K562 (cell line): ENCODE measurements at regions not wholly inside any gene's neighbourhood (a gene's known extent, or its start where the extent isn't known, plus 50 kb on each side); places are given as distances from the start of the nearest gene placed in this dataset.

Source experiments
- ATAC-seq: fragments of 200-7000 bp; cut with Tn5 transposase; 3 replicates; pipeline ENCODE4 v1.9.1; 2020; ENCODE audit warnings: moderate library complexity
- BruUV-seq: library from RNA; stranded (reverse); fragments of 400-500 nt; replicated peaks from 2 replicates; lab custom pipeline; 2021; lab: Mats Ljungman, UMichigan
- CTCF ChIA-PET: fragments of 300-600 bp; formaldehyde crosslinking; extraction: SDS; loops from one replicate; lab custom pipeline; 2021; ENCODE audit warnings: low intra/inter-chr PET ratio; lab: Yijun Ruan, JAX
- POLR2A ChIA-PET: fragments of 300-600, 350-650 bp; sonication (Branson Sonifier 250); formaldehyde crosslinking; extraction: SDS; loops from one replicate; lab custom pipeline; 2021; ENCODE audit warnings: antibody characterized with exemption, inconsistent platforms; lab: Yijun Ruan, JAX
- DNase-seq, 4 experiments: peaks; one replicate each; pipeline versions ENCODE4 v3.0.0 to v3.0.0-alpha.2; 2011 to 2018; ENCODE audit warnings: low spot score in 3 of 4, mixed read lengths in 3 of 4; ENCODE audit errors: extremely low read depth in 1 of 4
- FAIRE-seq: peaks from 2 replicates; lab custom pipeline; 2011; peaks lifted over from hg19 to GRCh38; lab: Jason Lieb, UNC
- H2AFZ ChIP-seq: 2 replicates; pipeline ENCODE4 v1.6.0; 2011; ENCODE audit warnings: low read depth, low read length, control low read depth, inconsistent platforms
- H3K27ac ChIP-seq: fragments of 200-600 bp; 3 replicates; pipeline ENCODE4 v1.8.0; 2011; ENCODE audit warnings: low read depth, mild to moderate bottlenecking, control low read depth, inconsistent platforms, low read length, moderate library complexity, mixed read lengths; ENCODE audit errors: extremely low read depth
- H3K27me3 ChIP-seq, 2 experiments: fragments of 300-600 bp in 1 of 2; 2 replicates in 1 of 2; 3 replicates in 1 of 2; pipeline versions ENCODE4 v1.6.0 to v1.8.0; 2011; ENCODE audit warnings: inconsistent platforms in 2 of 2, low read length in 2 of 2, mild to moderate bottlenecking in 1 of 2, mixed read lengths in 1 of 2, moderate library complexity in 1 of 2; ENCODE audit not compliant: control insufficient read depth in 2 of 2, insufficient read depth in 2 of 2
- H3K36me3 ChIP-seq: fragments of 300-600 bp; 3 replicates; pipeline ENCODE4 v1.8.0; 2011; ENCODE audit warnings: mild to moderate bottlenecking, low read length, inconsistent platforms; ENCODE audit not compliant: control insufficient read depth, insufficient read depth
- H3K4me1 ChIP-seq, 2 experiments: fragments of 200-600 bp in 1 of 2; replicated peaks in 1 of 2; 2 replicates in 1 of 2; 3 replicates in 1 of 2; pipeline versions ENCODE4 v1.5.1 to v1.8.0; 2011; ENCODE audit warnings: inconsistent platforms in 2 of 2, low read length in 2 of 2, mild to moderate bottlenecking in 1 of 2, mixed read lengths in 1 of 2, moderate library complexity in 1 of 2; ENCODE audit not compliant: control insufficient read depth in 2 of 2, insufficient read depth in 2 of 2
- H3K4me2 ChIP-seq: 2 replicates; pipeline ENCODE4 v1.6.1; 2011; ENCODE audit warnings: low read length, control low read depth, inconsistent platforms, mixed read lengths; ENCODE audit not compliant: insufficient read depth
- H3K4me3 ChIP-seq: fragments of 200-600 bp; sonication (generic), shearing (Covaris generic); 2 replicates; pipeline ENCODE4 v1.5.1; 2016; ENCODE audit warnings: control low read depth, inconsistent platforms
- H3K79me2 ChIP-seq: fragments of 200-600 bp; 3 replicates; pipeline ENCODE4 v1.8.0; 2011; ENCODE audit warnings: low read length, inconsistent platforms; ENCODE audit not compliant: control insufficient read depth, insufficient read depth
- H3K9ac ChIP-seq, 2 experiments: 2 replicates each; pipeline versions ENCODE4 v1.6.0 to v1.6.1; 2011; ENCODE audit warnings: low read depth in 2 of 2, low read length in 2 of 2, control low read depth in 1 of 2, inconsistent platforms in 1 of 2, mild to moderate bottlenecking in 1 of 2, mixed read lengths in 1 of 2; ENCODE audit not compliant: insufficient read depth in 1 of 2
- H3K9me1 ChIP-seq: one replicate; pipeline ENCODE4 v1.6.0; 2011; ENCODE audit warnings: inconsistent platforms, mild to moderate bottlenecking, low read length, moderate library complexity; ENCODE audit not compliant: control insufficient read depth, insufficient read depth
- H3K9me3 ChIP-seq: replicated peaks from 2 replicates; pipeline ENCODE4 v1.5.1; 2011; ENCODE audit warnings: low read depth, low read length, inconsistent platforms; ENCODE audit not compliant: control insufficient read depth, insufficient read depth
- H4K20me1 ChIP-seq: replicated peaks from 2 replicates; pipeline ENCODE4 v1.6.1; 2011; ENCODE audit warnings: low read length, inconsistent platforms, mixed read lengths; ENCODE audit not compliant: control insufficient read depth, insufficient read depth
- CBFA2T2 ChIP-seq: fragments of 450-650 bp; conservative IDR thresholded peaks from 2 replicates; pipeline ENCODE4 v1.6.1; 2017; ENCODE audit warnings: mild to moderate bottlenecking
- CTCFL ChIP-seq: IDR thresholded peaks from 2 replicates; pipeline ENCODE4 v1.6.1; 2011; ENCODE audit warnings: borderline replicate concordance, low read depth, mild to moderate bottlenecking, moderate library complexity, low read length; ENCODE audit not compliant: insufficient read depth, poor library complexity, severe bottlenecking
- EP300 ChIP-seq: IDR thresholded peaks from 2 replicates; pipeline ENCODE4 v1.6.1; 2012; ENCODE audit warnings: low read length, improper control_type of control experiment
- FUS ChIP-seq: fragments of 200-400 bp; formaldehyde crosslinking; optimal IDR thresholded peaks from 2 replicates; pipeline ENCODE3; 2017; ENCODE audit warnings: low read depth, low read length
- HDAC1 ChIP-seq, 2 experiments: fragments of 450-650 bp; IDR thresholded peaks; 2 replicates each; pipeline ENCODE4 v1.6.1; 2016 to 2017; ENCODE audit warnings: inconsistent platforms in 1 of 2, mild to moderate bottlenecking in 1 of 2, moderate library complexity in 1 of 2
- HNRNPL ChIP-seq: fragments of 200-400 bp; formaldehyde crosslinking; IDR thresholded peaks from 2 replicates; pipeline ENCODE4 v1.6.1; 2017; ENCODE audit warnings: low read depth, mild to moderate bottlenecking, low read length
- KDM4B ChIP-seq, 2 experiments: fragments of 450-650 bp in 1 of 2; sonication (generic) in 1 of 2; IDR thresholded peaks; 2 replicates each; pipeline ENCODE4 v1.6.1; 2016 to 2017; ENCODE audit warnings: borderline replicate concordance in 2 of 2, antibody characterized with exemption in 1 of 2, low read depth in 1 of 2, mild to moderate bottlenecking in 1 of 2
- MAFG ChIP-seq: fragments of 450-650 bp; conservative IDR thresholded peaks from 2 replicates; pipeline ENCODE4 v1.6.1; 2016; ENCODE audit warnings: missing genetic modification characterization, missing compliant biosample characterization
- MYC ChIP-seq, 2 experiments: fragments of 250-450 bp in 1 of 2; sonication (Bioruptor Pico) in 1 of 2; IDR thresholded peaks; 2 replicates each; pipeline versions ENCODE4 v1.5.1 to v1.6.1; 2012 to 2021; ENCODE audit warnings: low read depth in 2 of 2, borderline replicate concordance in 1 of 2, improper control_type of control experiment in 1 of 2, low read length in 1 of 2, mild to moderate bottlenecking in 1 of 2, moderate library complexity in 1 of 2
- PATZ1 ChIP-seq: fragments of 250-450 bp; sonication (Bioruptor Pico); IDR thresholded peaks from 2 replicates; pipeline ENCODE4 v1.5.0; 2020; ENCODE audit warnings: mild to moderate bottlenecking, borderline replicate concordance
- SAFB ChIP-seq: fragments of 200-400 bp; formaldehyde crosslinking; IDR thresholded peaks from 2 replicates; pipeline ENCODE4 v1.6.1; 2017; ENCODE audit warnings: low read depth, low read length, borderline replicate concordance
- SNRNP70 ChIP-seq: fragments of 200-400 bp; formaldehyde crosslinking; optimal IDR thresholded peaks from 2 replicates; pipeline ENCODE3; 2017; ENCODE audit warnings: low read depth, low read length
- ZNF316 ChIP-seq: fragments of 450-650 bp; IDR thresholded peaks from 2 replicates; pipeline ENCODE4 v1.6.1; 2016
- ZNF347 ChIP-seq: fragments of 450-650 bp; formaldehyde crosslinking; IDR thresholded peaks from 2 replicates; pipeline ENCODE4 v1.4.0; 2020; ENCODE audit warnings: low read depth, mild to moderate bottlenecking, moderate library complexity
- WGBS: fragments of 100-300 bp; shearing (Covaris generic); methylation state at CpG from one replicate; pipeline ENCODE4 v1.1.6; 2016; ENCODE audit warnings: low coverage, mixed read lengths; ENCODE audit not compliant: insufficient coverage; ENCODE audit errors: missing lambda C conversion rate; 5-methylcytosine and 5-hydroxymethylcytosine counted together
- in situ Hi-C: fragments of 300-500 bp; cut with MboI; formaldehyde crosslinking; loops from 4 replicates; pipeline ENCODE4 v1.15.0; 2018; ENCODE audit warnings: inconsistent platforms, mixed read lengths
- intact Hi-C: fragments of 100-400 bp; cut with micrococcal nuclease; formaldehyde crosslinking; loops from 2 replicates; pipeline ENCODE4 v1.14.2; 2022

- no peak overlapping the region for H3K4me3 ChIP-seq
- H3K27me3 ChIP-seq: no peaks in the 10 kb centered on the region
- no peak overlapping the region for H2AFZ ChIP-seq
- ATAC-seq (no peak), FAIRE-seq (no peak), DNase-seq (no peak)
- whole genome bisulfite sequencing: no CpG with 5 or more reads among the region's 2 CpGs
- H3K9me1 ChIP-seq: no peaks in the 10 kb centered on the region
- no peaks in the 10 kb centered on the region for H4K20me1 ChIP-seq
- no peak overlapping the region for H3K9ac ChIP-seq
- no TSS peak for BruUV-seq
- TF ChIP-seq ZNF316 (0 out of 2 replicates have a peak, but pooled peaks have one; percentile 27), MAFG (tag) (0 out of 2 replicates have a peak, but pooled peaks have one; percentile 10), PATZ1 (no peak), EP300 (no peak)
- no peaks in the 10 kb centered on the region for H3K4me1 ChIP-seq
- no peak overlapping the region for H3K27ac ChIP-seq
- no peaks in the 10 kb centered on the region for H3K79me2 ChIP-seq
- no peak overlapping the region for H3K4me2 ChIP-seq
- intact Hi-C loops (no loop called here), in situ Hi-C loops (no loop called here)
- CTCF ChIA-PET: no interaction called here
- no peaks in the 10 kb centered on the region for H3K9me3 ChIP-seq
- POLR2A ChIA-PET: no interaction called here
- H3K36me3 ChIP-seq: no peaks in the 10 kb centered on the region
Measured at GRCh38 chr4:160026721-160027120, 923.8 kb downstream of the RAPGEF2 start.

- no peak for DNase-seq
- FAIRE-seq: no peak
- in situ Hi-C loops: no loop called here
Measured at GRCh38 chr4:160034501-160034900, 931.6 kb downstream of the RAPGEF2 start.

More at GRCh38 chr4:160034501-160034900, 931.6 kb downstream of the RAPGEF2 start:
- Histone ChIP-seq H3K9me3 (no peaks in the 10 kb centered on the region), H3K79me2 (no peaks in the 10 kb centered on the region), H3K9me1 (no peaks in the 10 kb centered on the region), H3K36me3 (no peaks in the 10 kb centered on the region), H4K20me1 (no peaks in the 10 kb centered on the region)
- no peak for ATAC-seq
- POLR2A ChIA-PET: no interaction called here
- TF ChIP-seq HDAC1 (IDR thresholded peaks at IDR 0.05) (no peak), ZNF347 (CRISPR knock-in tag) (no peak), MYC (IDR thresholded peaks at IDR 0.05; ENCODE audit: low read depth, low read length) (no peak), MYC (CRISPR knock-in tag; IDR thresholded peaks at IDR 0.05; ENCODE audit: borderline replicate concordance, low read depth) (no peak), KDM4B (IDR thresholded peaks at IDR 0.05; ENCODE audit: borderline replicate concordance in 2 of 2, low read depth in 1 of 2) (no peak), SAFB (no peak), CBFA2T2 (no peak), SNRNP70 (no peak), FUS (no peak), HNRNPL (no peak), CTCFL (no peak)
- TF ChIP-seq, all 486 proteins: peak for 0
- Histone ChIP-seq H3K27ac (no peak overlapping the region), H3K27me3 (no peaks in the 10 kb centered on the region), H2AFZ (no peak overlapping the region), H3K9ac (no peak overlapping the region), H3K4me2 (no peak overlapping the region), H3K4me3 (no peak overlapping the region), H3K4me1 (no peaks in the 10 kb centered on the region)
- BruUV-seq: no TSS peak
- CTCF ChIA-PET: no interaction called here
- intact Hi-C loops: no loop called here
